MM.1S (cell line): ENCODE measurements at regions not wholly inside any gene's neighbourhood (a gene's known extent, or its start where the extent isn't known, plus 50 kb on each side); places are given as distances from the start of the nearest gene placed in this dataset.

Source experiments
- DNase-seq: peaks from one replicate; pipeline ENCODE4 v3.0.0-alpha.2; 2015
- H2AFZ ChIP-seq: fragments of 300-600 bp; sonication (generic); 2 replicates; pipeline ENCODE4 v1.6.0; 2016; ENCODE audit warnings: antibody characterized with exemption, low read length
- H3F3A ChIP-seq: fragments of 300-600 bp; sonication (generic); 2 replicates; pipeline ENCODE4 v1.6.1; 2016; ENCODE audit warnings: mild to moderate bottlenecking, antibody characterized with exemption, low read length, moderate library complexity, mixed read lengths; ENCODE audit not compliant: insufficient read depth
- H3K27ac ChIP-seq: fragments of 300-600 bp; sonication (generic); 2 replicates; pipeline ENCODE4 v1.5.1; 2016; ENCODE audit warnings: mild to moderate bottlenecking, low read length
- H3K27me3 ChIP-seq: fragments of 300-600 bp; sonication (generic); replicated peaks from 2 replicates; pipeline ENCODE4 v1.6.0; 2016; ENCODE audit warnings: low read length; ENCODE audit not compliant: insufficient read depth
- H3K36me3 ChIP-seq: fragments of 300-600 bp; sonication (generic); replicated peaks from 2 replicates; pipeline ENCODE4 v1.6.1; 2016; ENCODE audit warnings: mild to moderate bottlenecking, low read length, mixed read lengths; ENCODE audit not compliant: insufficient read depth
- H3K4me1 ChIP-seq: fragments of 300-600 bp; sonication (generic); 2 replicates; pipeline ENCODE4 v1.6.1; 2016; ENCODE audit warnings: low read length, mixed read lengths
- H3K4me2 ChIP-seq: fragments of 300-600 bp; sonication (generic); 2 replicates; pipeline ENCODE4 v1.6.0; 2016; ENCODE audit warnings: low read depth, low read length
- H3K4me3 ChIP-seq: fragments of 300-600 bp; sonication (generic); 2 replicates; pipeline ENCODE4 v1.5.1; 2016; ENCODE audit warnings: low read length, mixed read lengths
- H3K79me2 ChIP-seq: fragments of 300-600 bp; sonication (generic); 2 replicates; pipeline ENCODE4 v1.6.1; 2016; ENCODE audit warnings: mixed run types, low read length, mixed read lengths
- H3K9ac ChIP-seq: fragments of 300-600 bp; sonication (generic); 2 replicates; pipeline ENCODE4 v1.6.1; 2016; ENCODE audit warnings: low read length, mixed read lengths
- H3K9me2 ChIP-seq: fragments of 300-600 bp; sonication (generic); replicated peaks from 2 replicates; pipeline ENCODE4 v1.6.1; 2016; ENCODE audit warnings: mild to moderate bottlenecking, low read length, mixed read lengths; ENCODE audit not compliant: insufficient read depth
- H3K9me3 ChIP-seq: fragments of 300-600 bp; sonication (generic); replicated peaks from 2 replicates; pipeline ENCODE4 v1.6.1; 2016; ENCODE audit warnings: mild to moderate bottlenecking, low read length, mixed read lengths; ENCODE audit not compliant: insufficient read depth
- H4K20me1 ChIP-seq: fragments of 300-600 bp; sonication (generic); 2 replicates; pipeline ENCODE4 v1.6.1; 2016; ENCODE audit warnings: mild to moderate bottlenecking, low read length, moderate library complexity, mixed read lengths; ENCODE audit not compliant: insufficient read depth
- CTCF ChIP-seq: fragments of 300-600 bp; sonication (generic); IDR thresholded peaks from 2 replicates; pipeline ENCODE4 v1.5.1; 2016; ENCODE audit warnings: antibody characterized with exemption, low read length, mixed read lengths
- EZH2 ChIP-seq: fragments of 300-600 bp; sonication (generic); optimal IDR thresholded peaks from 2 replicates; pipeline ENCODE3; 2017; ENCODE audit warnings: low read depth, mild to moderate bottlenecking, antibody characterized with exemption, low read length, mixed read lengths
- EZH2phosphoT487 ChIP-seq: fragments of 300-600 bp; sonication (generic); IDR thresholded peaks from 2 replicates; pipeline ENCODE4 v1.6.1; 2018; ENCODE audit warnings: antibody characterized with exemption, low read length

GRCh38 chr11:26017322-26017860, 314.5 kb upstream of the ANO3 start:
- Histone ChIP-seq H2AFZ (no peak overlapping the region), H3K9ac (no peak overlapping the region), H4K20me1 (no peaks in the 10 kb centered on the region), H3K4me1 (no peaks in the 10 kb centered on the region), H3K4me3 (no peak overlapping the region), H3K36me3 (no peaks in the 10 kb centered on the region), H3K9me2 (no peaks in the 10 kb centered on the region), H3K9me3 (no peaks in the 10 kb centered on the region), H3K27me3 (no peaks in the 10 kb centered on the region), H3K79me2 (no peaks in the 10 kb centered on the region), H3K4me2 (no peak overlapping the region), H3F3A (no peaks in the 10 kb centered on the region), H3K27ac (no peak overlapping the region)
- DNase-seq, result no peak
- TF ChIP-seq EZH2 (no peak), CTCF (no peak), EZH2phosphoT487 (no peak)

GRCh38 chr11:26017903-26018302, 314.0 kb upstream of the ANO3 start:
- H3K36me3 ChIP-seq, result no peaks in the 10 kb centered on the region
- H3K9me2 ChIP-seq, result no peaks in the 10 kb centered on the region
- no peak overlapping the region for H3K9ac ChIP-seq
- H2AFZ ChIP-seq, result no peak overlapping the region
- H4K20me1 ChIP-seq, result no peaks in the 10 kb centered on the region
- no peak for DNase-seq
- no peaks in the 10 kb centered on the region for H3K9me3 ChIP-seq
- H3F3A ChIP-seq, result no peaks in the 10 kb centered on the region
- TF ChIP-seq EZH2phosphoT487 (no peak), CTCF (no peak), EZH2 (no peak)
- H3K4me2 ChIP-seq, result no peak overlapping the region
- H3K4me1 ChIP-seq, result no peaks in the 10 kb centered on the region
- no peak overlapping the region for H3K4me3 ChIP-seq
- no peaks in the 10 kb centered on the region for H3K27me3 ChIP-seq
- no peaks in the 10 kb centered on the region for H3K79me2 ChIP-seq
- no peak overlapping the region for H3K27ac ChIP-seq

GRCh38 chr11:26018336-26018735, 313.6 kb upstream of the ANO3 start:
- no peak overlapping the region for H3K4me3 ChIP-seq
- H3K9me3 ChIP-seq, result no peaks in the 10 kb centered on the region
- no peaks in the 10 kb centered on the region for H3K9me2 ChIP-seq
- H3F3A ChIP-seq, result no peaks in the 10 kb centered on the region
- H3K4me2 ChIP-seq, result no peak overlapping the region
- no peaks in the 10 kb centered on the region for H4K20me1 ChIP-seq
- H3K27me3 ChIP-seq, result no peaks in the 10 kb centered on the region
- TF ChIP-seq CTCF (no peak), EZH2 (no peak), EZH2phosphoT487 (no peak)
- no peak overlapping the region for H3K9ac ChIP-seq
- no peaks in the 10 kb centered on the region for H3K4me1 ChIP-seq
- H3K79me2 ChIP-seq, result no peaks in the 10 kb centered on the region
- no peaks in the 10 kb centered on the region for H3K36me3 ChIP-seq
- no peak overlapping the region for H2AFZ ChIP-seq
- DNase-seq, result no peak
- no peak overlapping the region for H3K27ac ChIP-seq
